ENCODE measurements at regions not wholly inside any gene's neighbourhood (a gene's known extent, or its start where the extent isn't known, plus 50 kb on each side); places are given as distances from the start of the nearest gene placed in this dataset.

GRCh38 chr12:69131077-69131476 lies 108.3 kb upstream of the CPSF6 start:
- Histone ChIP-seq H3K4me3 (replicated peaks in 1 of 3) (no peak overlapping the region), H3K9me3 (no peaks in the 10 kb centered on the region), H3K4me1 (no peaks in the 10 kb centered on the region), H3K27ac (no peak overlapping the region), H3K27me3 (no peaks in the 10 kb centered on the region), H3K36me3 (no peaks in the 10 kb centered on the region)
- intact Hi-C loops (cut with DNase I): no loop called here
- 56 to 66% methylated on average over 1 of the region's 1 CpG for WGBS, 2 donors
- no peak for TF ChIP-seq POLR2A (IDR thresholded peaks at IDR 0.05)
- TF ChIP-seq, protein P1, sequence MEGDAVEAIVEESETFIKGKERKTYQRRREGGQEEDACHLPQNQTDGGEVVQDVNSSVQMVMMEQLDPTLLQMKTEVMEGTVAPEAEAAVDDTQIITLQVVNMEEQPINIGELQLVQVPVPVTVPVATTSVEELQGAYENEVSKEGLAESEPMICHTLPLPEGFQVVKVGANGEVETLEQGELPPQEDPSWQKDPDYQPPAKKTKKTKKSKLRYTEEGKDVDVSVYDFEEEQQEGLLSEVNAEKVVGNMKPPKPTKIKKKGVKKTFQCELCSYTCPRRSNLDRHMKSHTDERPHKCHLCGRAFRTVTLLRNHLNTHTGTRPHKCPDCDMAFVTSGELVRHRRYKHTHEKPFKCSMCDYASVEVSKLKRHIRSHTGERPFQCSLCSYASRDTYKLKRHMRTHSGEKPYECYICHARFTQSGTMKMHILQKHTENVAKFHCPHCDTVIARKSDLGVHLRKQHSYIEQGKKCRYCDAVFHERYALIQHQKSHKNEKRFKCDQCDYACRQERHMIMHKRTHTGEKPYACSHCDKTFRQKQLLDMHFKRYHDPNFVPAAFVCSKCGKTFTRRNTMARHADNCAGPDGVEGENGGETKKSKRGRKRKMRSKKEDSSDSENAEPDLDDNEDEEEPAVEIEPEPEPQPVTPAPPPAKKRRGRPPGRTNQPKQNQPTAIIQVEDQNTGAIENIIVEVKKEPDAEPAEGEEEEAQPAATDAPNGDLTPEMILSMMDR (IDR thresholded peaks at IDR 0.05): no peak
- no peak for DNase-seq

DNA sequence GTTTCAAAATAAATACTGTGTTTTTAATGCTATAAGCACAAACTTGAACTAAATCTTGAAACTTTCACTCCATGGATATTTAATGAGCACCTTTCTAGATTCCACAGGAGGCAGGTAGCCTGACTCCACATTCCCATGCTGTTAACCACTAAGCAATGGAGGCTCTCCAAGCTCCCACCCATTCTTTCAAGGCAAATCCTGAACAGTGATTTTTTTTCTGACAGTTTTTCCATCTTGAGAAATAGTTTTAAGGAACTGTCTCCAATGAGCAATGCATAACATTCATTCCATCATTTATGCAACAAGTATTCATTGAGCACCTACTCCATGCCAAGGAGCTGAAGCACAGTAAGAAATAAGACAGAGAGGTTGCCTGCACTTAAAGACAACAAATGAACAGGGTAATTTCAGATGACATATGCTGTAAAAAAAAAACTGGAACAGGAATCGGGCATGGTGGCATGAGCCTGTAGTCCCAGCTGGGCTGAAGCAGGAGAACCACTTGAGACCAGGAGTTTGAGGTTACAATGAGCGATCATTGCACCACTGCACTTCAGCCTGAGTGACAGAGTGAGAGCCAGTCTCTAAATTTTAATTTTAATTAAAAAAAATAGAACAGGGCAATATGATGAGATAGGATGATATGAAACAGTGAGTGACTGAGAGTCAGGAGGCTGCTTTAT lies 102.3 kb upstream of the CPSF6 start:
- no peak for DNase-seq
- Histone ChIP-seq H3K9me3 (no peaks in the 10 kb centered on the region), H3K4me1 (no peaks in the 10 kb centered on the region), H3K36me3 (no peaks in the 10 kb centered on the region), H3K27ac (no peak overlapping the region), H3K27me3 (no peaks in the 10 kb centered on the region), H3K4me3 (replicated peaks in 1 of 3) (no peak overlapping the region)
- intact Hi-C loops (cut with DNase I): no loop called here
- no peak for TF ChIP-seq POLR2A (IDR thresholded peaks at IDR 0.05)
- TF ChIP-seq, protein P1 (IDR thresholded peaks at IDR 0.05): no peak
- 32 to 57% methylated on average over 2 of the region's 2 CpGs for WGBS, 2 donors

- WGBS, 2 donors: 91 to 93% methylated on average over 2 of the region's 2 CpGs
- Histone ChIP-seq H3K36me3 (no peaks in the 10 kb centered on the region), H3K4me3 (replicated peaks in 1 of 3) (no peak overlapping the region), H3K27ac (no peak overlapping the region), H3K9me3 (no peaks in the 10 kb centered on the region), H3K4me1 (no peaks in the 10 kb centered on the region), H3K27me3 (no peaks in the 10 kb centered on the region)
- DNase-seq: no peak
- TF ChIP-seq, protein P1 (IDR thresholded peaks at IDR 0.05): no peak
- TF ChIP-seq POLR2A (IDR thresholded peaks at IDR 0.05): no peak
- intact Hi-C loops (cut with DNase I): no loop called here
Observed at GRCh38 chr12:69141074-69141473, 98.3 kb upstream of the CPSF6 start.

DNA sequence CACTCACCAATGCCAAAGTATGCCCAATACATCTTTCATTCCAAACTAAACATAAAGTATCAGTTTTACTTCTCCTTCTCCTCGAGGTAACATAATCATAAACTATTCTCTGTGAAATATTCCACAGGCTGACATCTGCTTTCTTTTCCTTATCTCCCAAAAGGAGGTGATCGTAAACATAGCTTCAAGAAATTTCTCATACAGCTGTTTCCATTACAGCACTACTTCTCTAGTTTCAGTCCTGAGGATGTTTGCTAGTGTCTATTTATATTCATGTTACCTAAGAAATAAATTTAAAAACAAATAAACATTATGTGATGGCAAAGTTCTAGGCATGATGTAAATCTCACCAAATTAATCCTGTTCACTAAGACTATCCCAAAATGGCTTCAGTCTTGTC lies 90.1 kb upstream of the CPSF6 start:
- H3K36me3 ChIP-seq: no peaks in the 10 kb centered on the region
- intact Hi-C loops (cut with DNase I): no loop called here
- H3K4me3 ChIP-seq (replicated peaks in 1 of 3): no peak overlapping the region
- no peaks in the 10 kb centered on the region for H3K9me3 ChIP-seq
- TF ChIP-seq, protein P1 (IDR thresholded peaks at IDR 0.05): no peak
- TF ChIP-seq POLR2A (IDR thresholded peaks at IDR 0.05): no peak
- H3K4me1 ChIP-seq: peaks cover 4 to 8% of the 10 kb centered on the region in 2 donors
- no peaks in the 10 kb centered on the region for H3K27me3 ChIP-seq
- DNase-seq: no peak
- 84 to 85% methylated on average over 2 of the region's 2 CpGs for WGBS, 2 donors
- no peak overlapping the region for H3K27ac ChIP-seq

DNA sequence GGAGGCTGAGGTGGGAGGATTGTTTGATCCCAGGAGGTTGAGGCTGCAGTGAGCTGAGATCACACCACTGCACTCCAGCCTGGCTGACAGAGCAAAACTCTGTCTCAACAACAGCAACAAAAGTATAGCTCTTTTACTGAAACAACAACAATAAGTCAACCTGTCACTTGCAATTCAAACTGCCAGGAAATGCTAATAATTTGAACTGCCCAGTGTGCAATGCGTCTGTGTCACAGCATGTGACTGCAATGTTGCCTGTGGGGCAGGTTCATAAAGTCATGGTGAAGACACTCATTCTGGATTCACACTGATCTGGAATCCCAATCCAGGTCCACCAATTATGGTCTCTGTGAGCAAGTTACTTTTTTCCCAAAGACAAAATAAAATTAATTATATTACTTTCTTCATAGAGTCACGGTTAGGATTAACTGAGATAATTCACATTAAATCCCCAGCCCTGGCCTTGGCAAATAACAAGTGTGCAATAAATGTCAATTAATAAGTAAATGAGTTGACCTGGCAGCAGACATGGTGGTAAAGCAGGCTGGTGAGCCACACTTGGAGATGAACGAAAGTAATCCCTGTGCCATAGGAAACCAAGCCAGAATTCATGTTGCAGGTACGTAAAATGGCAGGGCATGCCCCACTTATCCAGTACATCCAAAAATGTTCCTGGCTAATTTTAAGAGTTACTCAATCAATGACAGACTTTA lies 89.1 kb upstream of the CPSF6 start:
- Histone ChIP-seq H3K27me3 (no peaks in the 10 kb centered on the region), H3K9me3 (no peaks in the 10 kb centered on the region), H3K4me3 (replicated peaks in 1 of 3) (no peak overlapping the region), H3K4me1 (peaks cover 4 to 8% of the 10 kb centered on the region in 2 donors), H3K27ac (no peak overlapping the region), H3K36me3 (no peaks in the 10 kb centered on the region)
- no peak for DNase-seq
- TF ChIP-seq POLR2A (IDR thresholded peaks at IDR 0.05): no peak
- TF ChIP-seq, protein P1 (IDR thresholded peaks at IDR 0.05): no peak
- intact Hi-C loops (cut with DNase I): loop anchor here (10.0 kb wide), 2 partner anchors 105 to 285 kb away; no protein-coding TSS in a partner anchor
- WGBS, 2 donors: 74 to 87% methylated on average over 4 of the region's 4 CpGs
